Upper lobe of left lung (tissue), 6 donors: ENCODE measurements at regions not wholly inside any gene's neighbourhood (a gene's known extent, or its start where the extent isn't known, plus 50 kb on each side); places are given as distances from the start of the nearest gene placed in this dataset.

Source experiments
- ATAC-seq, 2 donors: fragments of 200-7000 bp; cut with Tn5 transposase; one replicate each; pipeline ENCODE4 v1.9.1; 2022; ENCODE audit warnings: mild to moderate bottlenecking in 2 of 2, moderate library complexity in 2 of 2; ENCODE audit not compliant: low FRiP score in 2 of 2
- DNase-seq, 2 donors: peaks; one replicate each; pipeline ENCODE4 v3.0.0-alpha.2; 2019 to 2020
- H3K27ac ChIP-seq, 4 donors: fragments of 200-600 bp; sonication (generic); one replicate each; pipeline ENCODE4 v1.5.1; 2016 to 2019
- H3K27me3 ChIP-seq, 4 donors: fragments of 200-600 bp; sonication (generic); one replicate each; pipeline ENCODE4 v1.5.1; 2017 to 2019
- H3K36me3 ChIP-seq, 4 donors: fragments of 200-600 bp; sonication (generic); one replicate each; pipeline ENCODE4 v1.5.1; 2016 to 2019
- H3K4me1 ChIP-seq, 4 donors: fragments of 200-600 bp; sonication (generic); one replicate each; pipeline ENCODE4 v1.5.1; 2018 to 2019
- H3K4me3 ChIP-seq, 4 donors: fragments of 200-600 bp; sonication (generic); one replicate each; pipeline ENCODE4 v1.5.1; 2017 to 2019; ENCODE audit warnings: mild to moderate bottlenecking in 2 of 4, moderate library complexity in 1 of 4
- H3K9me3 ChIP-seq, 4 donors: fragments of 200-600 bp; sonication (generic); one replicate each; pipeline ENCODE4 v1.5.1; 2018 to 2019
- EP300 ChIP-seq, 4 donors: sonication (generic); formaldehyde crosslinking; IDR thresholded peaks; one replicate each; pipeline ENCODE4 v1.5.1; 2017; ENCODE audit warnings: antibody characterized with exemption in 4 of 4, control low read depth in 2 of 4
- POLR2A ChIP-seq, 4 donors: fragments of 450-650 bp; IDR thresholded peaks; one replicate each; pipeline ENCODE4 v1.5.1; 2016 to 2017; ENCODE audit warnings: antibody characterized with exemption in 4 of 4, mild to moderate bottlenecking in 2 of 4
- POLR2AphosphoS5 ChIP-seq, 2 donors: sonication (generic); formaldehyde crosslinking; IDR thresholded peaks; one replicate each; pipeline ENCODE4 v1.5.1; 2017; ENCODE audit warnings: antibody characterized with exemption in 2 of 2
- WGBS, 2 donors: methylation state at CpG; one replicate each; pipeline ENCODE4 v1.1.5; 2017 to 2018; 5-methylcytosine and 5-hydroxymethylcytosine counted together
- TF ChIP-seq, protein P1 (sequence below), 6 experiments: fragments of 450-650 bp in 4 of 6; fragments of 200-600 bp in 2 of 6; sonication (generic) in 2 of 6; IDR thresholded peaks; one replicate each; pipeline ENCODE4 v1.5.1; 2016 to 2019; ENCODE audit warnings: antibody characterized with exemption in 6 of 6
- donor health status: DM: no; HTN: no; CAD: no; lungs with moderate emphysema.
- donor health status: DM: no; HTN: yes; CAD: no; lungs with severe emphysema.

DNA sequence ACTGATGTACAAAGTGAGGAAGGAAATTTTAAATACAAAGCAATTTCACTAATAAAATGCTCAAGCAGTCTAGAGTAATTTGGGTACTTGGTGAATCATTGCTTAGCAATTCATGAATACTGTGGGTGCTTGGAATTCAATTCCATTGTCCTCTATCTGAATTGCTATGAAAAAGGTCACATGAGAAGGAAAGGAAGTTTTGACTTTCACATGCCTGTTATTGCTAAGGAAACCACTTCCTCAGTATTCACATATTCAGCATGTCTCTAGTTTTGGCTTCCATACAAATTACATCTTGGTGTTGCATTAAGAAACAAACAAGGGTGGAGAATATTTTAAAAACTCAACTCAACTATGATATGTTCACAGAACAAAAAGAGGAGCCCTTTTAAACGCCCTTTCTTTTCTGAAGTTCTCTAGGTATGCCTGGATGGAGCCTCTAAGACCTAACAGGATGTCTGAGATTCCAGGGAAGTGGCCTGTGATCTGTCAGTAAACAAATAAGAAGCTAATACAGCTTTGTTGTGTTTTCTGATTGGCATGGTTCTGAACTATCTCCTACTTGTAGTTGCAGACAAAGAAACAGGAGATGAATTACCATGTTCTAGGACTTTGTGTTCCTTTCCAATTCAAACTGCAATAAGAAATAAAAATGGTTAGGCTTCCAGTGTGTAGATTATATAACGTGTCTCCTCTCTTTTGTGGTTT lies 190.4 kb downstream of the OGFRL1 start:
- H3K4me1 ChIP-seq: peaks cover 35 to 58% (median 39%) of the 10 kb centered on the region in 4 donors
- no peak overlapping the region for H3K4me3 ChIP-seq
- TF ChIP-seq POLR2AphosphoS5 (IDR thresholded peaks at IDR 0.05) (peak in 1 of 2 donors; percentile 21), POLR2A (IDR thresholded peaks at IDR 0.05) (no peak), EP300 (IDR thresholded peaks at IDR 0.05) (peak in 3 of 4 donors; percentile 66 to 90 (median 83))
- TF ChIP-seq, protein P1, sequence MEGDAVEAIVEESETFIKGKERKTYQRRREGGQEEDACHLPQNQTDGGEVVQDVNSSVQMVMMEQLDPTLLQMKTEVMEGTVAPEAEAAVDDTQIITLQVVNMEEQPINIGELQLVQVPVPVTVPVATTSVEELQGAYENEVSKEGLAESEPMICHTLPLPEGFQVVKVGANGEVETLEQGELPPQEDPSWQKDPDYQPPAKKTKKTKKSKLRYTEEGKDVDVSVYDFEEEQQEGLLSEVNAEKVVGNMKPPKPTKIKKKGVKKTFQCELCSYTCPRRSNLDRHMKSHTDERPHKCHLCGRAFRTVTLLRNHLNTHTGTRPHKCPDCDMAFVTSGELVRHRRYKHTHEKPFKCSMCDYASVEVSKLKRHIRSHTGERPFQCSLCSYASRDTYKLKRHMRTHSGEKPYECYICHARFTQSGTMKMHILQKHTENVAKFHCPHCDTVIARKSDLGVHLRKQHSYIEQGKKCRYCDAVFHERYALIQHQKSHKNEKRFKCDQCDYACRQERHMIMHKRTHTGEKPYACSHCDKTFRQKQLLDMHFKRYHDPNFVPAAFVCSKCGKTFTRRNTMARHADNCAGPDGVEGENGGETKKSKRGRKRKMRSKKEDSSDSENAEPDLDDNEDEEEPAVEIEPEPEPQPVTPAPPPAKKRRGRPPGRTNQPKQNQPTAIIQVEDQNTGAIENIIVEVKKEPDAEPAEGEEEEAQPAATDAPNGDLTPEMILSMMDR (IDR thresholded peaks at IDR 0.05): no peak
- peak overlapping the region; percentile 67 to 87 (median 82) for H3K27ac ChIP-seq
- DNase-seq: no peak
- no peaks in the 10 kb centered on the region for H3K27me3 ChIP-seq
- WGBS, 2 donors: 27 to 51% methylated on average over 2 of the region's 2 CpGs
- peak; percentile 79 to 80 for ATAC-seq
- H3K36me3 ChIP-seq: no peaks in the 10 kb centered on the region
- H3K9me3 ChIP-seq: no peaks in the 10 kb centered on the region

DNA sequence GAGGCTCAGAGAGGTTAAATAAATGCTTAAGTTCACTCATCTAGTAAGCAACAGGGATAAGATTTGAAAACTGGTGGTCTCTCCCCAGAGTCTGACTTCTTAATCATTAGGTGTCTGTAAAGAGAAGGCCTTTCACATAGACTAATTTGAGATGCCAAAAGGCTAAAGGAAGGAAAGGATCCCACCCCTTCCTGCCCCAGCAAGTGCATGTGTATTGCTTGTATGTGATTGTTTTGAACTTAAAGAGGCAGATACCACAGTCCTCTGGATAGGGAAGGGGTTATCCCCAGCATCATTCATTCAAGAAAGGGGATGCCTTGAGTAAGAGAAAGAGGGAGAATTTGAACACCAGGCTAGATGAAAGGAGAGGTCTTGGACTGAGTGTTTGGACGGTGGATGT lies 192.0 kb downstream of the OGFRL1 start:
- ATAC-seq (no peak), DNase-seq (no peak)
- Histone ChIP-seq H3K4me1 (peaks cover 31 to 49% (median 39%) of the 10 kb centered on the region in 4 donors), H3K36me3 (no peaks in the 10 kb centered on the region), H3K27ac (peak overlapping the region; percentile 67 to 87 (median 82)), H3K27me3 (no peaks in the 10 kb centered on the region), H3K4me3 (no peak overlapping the region), H3K9me3 (no peaks in the 10 kb centered on the region)
- TF ChIP-seq POLR2AphosphoS5 (IDR thresholded peaks at IDR 0.05) (no peak), POLR2A (IDR thresholded peaks at IDR 0.05) (no peak), EP300 (IDR thresholded peaks at IDR 0.05) (peak in 1 of 4 donors; percentile 16)
- TF ChIP-seq, protein P1 (IDR thresholded peaks at IDR 0.05): no peak
- 52 to 79% methylated on average over 1 of the region's 1 CpG for WGBS, 2 donors

DNA sequence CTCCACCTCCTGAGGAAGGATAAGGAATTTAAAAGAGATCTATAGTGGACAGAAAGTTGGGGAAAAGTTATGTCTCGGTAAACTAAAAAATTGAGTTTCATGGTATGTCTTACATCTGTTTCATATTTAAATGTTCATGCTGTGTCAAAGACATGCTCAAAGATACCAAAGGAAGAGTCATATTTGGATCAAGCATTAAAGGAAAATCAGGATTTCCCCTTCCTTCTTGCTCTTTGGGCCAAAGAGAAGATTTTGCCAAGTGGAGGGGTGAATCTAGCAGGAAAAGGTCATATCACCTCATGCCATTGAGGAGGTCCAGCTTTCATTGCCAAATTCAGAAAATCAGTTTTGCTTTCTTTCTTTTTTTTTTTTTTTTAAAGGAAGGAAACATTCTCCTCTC lies 192.4 kb downstream of the OGFRL1 start:
- H3K4me1 ChIP-seq: peaks cover 31 to 46% (median 39%) of the 10 kb centered on the region in 4 donors
- peak overlapping the region; percentile 67 to 87 (median 82) for H3K27ac ChIP-seq
- WGBS, 2 donors: 70 to 73% methylated on average over 1 of the region's 1 CpG
- DNase-seq: no peak
- TF ChIP-seq POLR2A (IDR thresholded peaks at IDR 0.05): no peak
- TF ChIP-seq, protein P1 (IDR thresholded peaks at IDR 0.05): no peak
- no peak for TF ChIP-seq EP300 (IDR thresholded peaks at IDR 0.05)
- TF ChIP-seq POLR2AphosphoS5 (IDR thresholded peaks at IDR 0.05): no peak
- no peak for ATAC-seq
- H3K36me3 ChIP-seq: no peaks in the 10 kb centered on the region
- no peaks in the 10 kb centered on the region for H3K9me3 ChIP-seq
- H3K27me3 ChIP-seq: no peaks in the 10 kb centered on the region
- no peak overlapping the region for H3K4me3 ChIP-seq

DNA sequence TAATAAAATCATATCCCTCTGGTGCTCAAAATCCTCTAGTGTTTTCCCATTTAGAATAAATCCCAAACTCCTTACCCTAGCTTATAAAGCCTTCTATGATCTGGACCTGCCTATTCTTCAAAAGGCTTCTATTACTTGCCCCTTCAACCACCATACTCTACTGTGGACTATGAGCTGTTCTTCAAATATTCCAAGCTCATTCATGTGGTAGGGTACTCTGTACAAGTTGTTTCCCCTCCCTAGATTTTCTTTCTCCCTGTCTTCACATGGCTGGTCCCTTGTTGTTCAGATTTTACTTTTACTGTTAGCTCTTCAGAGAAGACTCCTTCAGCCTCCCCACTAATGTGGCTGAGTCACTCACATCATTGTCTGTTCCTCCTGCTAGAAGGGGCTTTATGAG lies 193.2 kb downstream of the OGFRL1 start:
- Histone ChIP-seq H3K36me3 (no peaks in the 10 kb centered on the region), H3K9me3 (no peaks in the 10 kb centered on the region), H3K27ac (peak overlapping the region; percentile 37 to 87 (median 82)), H3K27me3 (no peaks in the 10 kb centered on the region), H3K4me1 (peaks cover 31 to 42% (median 38%) of the 10 kb centered on the region in 4 donors), H3K4me3 (no peak overlapping the region)
- DNase-seq (no peak), ATAC-seq (no peak)
- no peak for TF ChIP-seq POLR2A (IDR thresholded peaks at IDR 0.05)
- TF ChIP-seq, protein P1 (IDR thresholded peaks at IDR 0.05): no peak
- TF ChIP-seq EP300 (IDR thresholded peaks at IDR 0.05): no peak
- no peak for TF ChIP-seq POLR2AphosphoS5 (IDR thresholded peaks at IDR 0.05)

DNA sequence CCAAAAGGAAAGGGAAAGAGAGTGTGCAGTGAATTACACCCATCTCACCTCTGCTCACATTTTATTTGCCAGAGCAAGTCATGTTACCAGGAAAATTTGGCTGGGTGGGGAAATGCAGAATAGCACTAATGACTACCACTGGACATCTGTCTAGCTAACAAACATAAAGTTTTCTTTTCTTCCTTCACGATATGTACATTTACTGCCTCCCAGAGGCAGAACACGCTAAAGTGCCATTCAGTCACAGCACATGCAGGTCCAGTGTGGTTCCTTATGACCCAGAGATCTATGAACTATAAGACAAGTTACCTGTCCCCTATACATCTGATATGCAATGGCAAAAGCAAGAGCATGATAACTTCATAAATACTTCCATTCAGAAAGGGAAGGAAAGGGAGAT lies 194.1 kb downstream of the OGFRL1 start:
- H3K27me3 ChIP-seq: no peaks in the 10 kb centered on the region
- peak overlapping the region in 1 of 4 donors; percentile 87 for H3K27ac ChIP-seq
- WGBS, 2 donors: 75 to 82% methylated on average over 2 of the region's 2 CpGs
- H3K4me3 ChIP-seq: no peak overlapping the region
- no peaks in the 10 kb centered on the region for H3K36me3 ChIP-seq
- no peak for DNase-seq
- H3K9me3 ChIP-seq: no peaks in the 10 kb centered on the region
- TF ChIP-seq, protein P1 (IDR thresholded peaks at IDR 0.05): peak in 1 of 6 experiments; percentile 37
- no peak for TF ChIP-seq EP300 (IDR thresholded peaks at IDR 0.05)
- H3K4me1 ChIP-seq: peaks cover 25 to 36% (median 34%) of the 10 kb centered on the region in 4 donors
- no peak for ATAC-seq
